ENCODE measurements at regions not wholly inside any gene's neighbourhood (a gene's known extent, or its start where the extent isn't known, plus 50 kb on each side); places are given as distances from the start of the nearest gene placed in this dataset.
"Not testable (repeated sequence)": the region's sequence is repeated elsewhere in the genome, so short reads cannot be mapped to it uniquely, and the experiment has no call there.

GRCh38 chr4:127347936-127348335 is 284.8 kb upstream of the INTU start:
- no peak for DNase-seq
- intact Hi-C loops (cut with DNase I), result no loop called here

GRCh38 chr4:127352220-127353113 is 280.3 kb upstream of the INTU start:
- intact Hi-C loops (cut with DNase I), result no loop called here
- DNase-seq, result no peak

DNA sequence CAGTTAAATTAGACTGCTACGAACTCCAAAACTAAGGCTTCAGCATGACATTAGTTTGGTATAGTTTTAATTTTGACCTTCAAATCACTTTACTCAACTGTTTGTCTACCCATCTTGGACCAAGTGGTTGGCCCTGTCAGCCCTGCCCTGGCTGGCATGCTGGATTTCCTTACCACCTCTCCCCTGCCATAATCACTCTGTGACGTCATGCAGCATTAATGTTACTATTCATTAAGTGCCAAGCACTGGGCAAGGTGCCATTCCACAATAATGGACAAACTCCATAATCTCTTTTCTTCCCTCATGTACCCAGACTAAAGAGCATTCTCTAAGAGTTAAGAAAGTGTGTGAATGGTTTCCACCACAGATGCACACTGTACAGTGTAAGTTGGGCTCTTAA is 277.0 kb upstream of the INTU start:
- DNase-seq, result no peak
- intact Hi-C loops (cut with DNase I), result no loop called here

DNA sequence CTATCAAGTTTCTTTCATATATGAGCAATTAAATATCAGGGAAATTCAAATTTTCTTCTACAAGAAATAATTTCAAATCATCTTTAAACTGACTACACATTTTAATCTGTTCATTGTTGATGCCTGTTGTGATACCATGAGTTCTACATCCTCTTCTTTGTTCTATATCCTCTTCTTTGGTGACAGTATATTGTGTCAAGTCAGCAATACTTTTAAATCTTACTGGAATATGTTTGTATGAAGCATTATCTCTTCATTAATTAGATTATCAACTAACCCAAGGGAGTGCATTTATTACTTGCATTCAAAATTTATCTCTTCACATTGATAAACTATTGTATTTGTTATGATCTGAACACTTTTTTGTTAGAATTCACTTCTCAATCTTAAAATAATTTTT is 275.0 kb upstream of the INTU start:
- intact Hi-C loops (cut with DNase I), result no loop called here
- no peak for DNase-seq

- intact Hi-C loops (cut with DNase I), result no loop called here
- DNase-seq, result no peak
Measured at GRCh38 chr4:127362686-127363085, 270.1 kb upstream of the INTU start.

DNA sequence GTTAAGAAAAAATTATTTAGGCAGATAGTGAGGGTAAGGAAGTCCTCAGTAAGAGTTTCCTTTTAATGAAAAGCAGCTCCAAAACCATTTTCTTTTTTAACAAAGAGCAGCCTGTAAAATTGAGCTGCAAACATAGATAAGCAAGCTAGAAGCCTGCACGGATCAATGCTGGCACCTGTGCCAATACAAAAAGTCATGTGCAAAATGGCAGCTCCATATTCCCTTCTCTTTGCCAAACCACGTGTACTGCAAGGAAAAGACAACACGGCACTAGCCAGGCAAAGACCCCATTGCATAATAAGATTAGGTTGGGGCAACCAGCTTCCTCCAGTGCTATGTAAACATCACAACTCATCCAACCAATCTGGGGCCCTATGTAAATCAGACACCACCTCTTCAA is 268.4 kb upstream of the INTU start:
- intact Hi-C loops (cut with DNase I), result no loop called here
- no peak for DNase-seq

DNA sequence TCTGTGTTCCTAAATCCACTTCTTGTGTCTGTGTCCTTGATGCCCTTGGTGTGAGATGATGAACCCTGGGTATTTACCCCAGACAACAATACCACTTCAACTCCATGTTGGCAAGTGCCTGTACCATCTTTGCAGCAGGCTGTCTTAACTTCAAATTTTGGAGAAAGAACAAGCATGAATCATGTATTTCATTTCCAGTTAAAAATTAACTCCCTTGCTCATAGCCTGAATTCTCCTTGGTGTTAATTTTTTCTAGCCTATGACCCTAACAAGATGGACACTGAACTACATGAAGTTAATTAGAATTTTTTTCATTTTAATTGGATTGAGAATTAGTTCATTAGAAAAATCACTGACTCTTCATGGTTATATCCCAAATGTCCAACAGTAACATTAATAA is 267.8 kb upstream of the INTU start:
- intact Hi-C loops (cut with DNase I), result no loop called here
- DNase-seq, result no peak

DNA sequence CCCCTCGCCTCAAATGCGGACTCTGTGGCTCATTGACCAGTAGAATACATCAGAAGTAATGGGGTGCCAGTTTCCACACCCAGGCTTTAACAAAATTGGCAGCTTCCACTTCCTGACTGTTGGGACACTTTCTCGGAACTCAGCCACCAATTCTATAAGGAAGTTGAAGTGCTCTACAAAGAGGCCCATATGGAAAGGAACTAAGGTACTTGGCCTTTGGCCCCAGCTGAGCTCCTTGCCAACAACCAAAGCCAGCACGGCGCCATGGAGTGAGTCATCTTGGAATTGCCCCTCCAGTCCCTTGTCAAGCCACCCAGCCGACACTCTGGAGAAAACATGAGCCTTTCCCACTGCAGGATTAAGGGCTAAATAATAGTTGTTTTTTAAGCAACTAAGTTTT is 262.2 kb upstream of the INTU start:
- no peak for DNase-seq
- intact Hi-C loops (cut with DNase I), result no loop called here

DNA sequence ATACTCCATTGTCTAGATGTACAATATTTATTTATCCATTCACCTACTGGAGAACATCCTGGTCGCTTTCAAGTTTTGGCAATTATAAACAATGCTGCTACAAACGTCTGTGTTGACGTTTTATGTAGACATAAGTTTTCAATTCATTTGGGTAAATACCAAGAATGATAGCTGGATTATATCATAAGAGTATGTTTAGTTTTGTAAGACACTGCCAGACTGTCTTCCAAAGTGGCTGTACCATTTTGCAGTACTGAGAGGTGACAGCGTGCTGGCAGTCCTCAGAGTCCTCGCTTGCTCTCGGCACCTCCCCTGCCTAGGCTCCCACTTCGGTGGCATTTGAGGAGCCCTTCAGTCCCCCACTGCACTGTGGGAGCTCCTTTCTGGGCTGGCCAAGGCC is 253.3 kb upstream of the INTU start:
- intact Hi-C loops (cut with DNase I), result no loop called here
- DNase-seq, result no peak

DNA sequence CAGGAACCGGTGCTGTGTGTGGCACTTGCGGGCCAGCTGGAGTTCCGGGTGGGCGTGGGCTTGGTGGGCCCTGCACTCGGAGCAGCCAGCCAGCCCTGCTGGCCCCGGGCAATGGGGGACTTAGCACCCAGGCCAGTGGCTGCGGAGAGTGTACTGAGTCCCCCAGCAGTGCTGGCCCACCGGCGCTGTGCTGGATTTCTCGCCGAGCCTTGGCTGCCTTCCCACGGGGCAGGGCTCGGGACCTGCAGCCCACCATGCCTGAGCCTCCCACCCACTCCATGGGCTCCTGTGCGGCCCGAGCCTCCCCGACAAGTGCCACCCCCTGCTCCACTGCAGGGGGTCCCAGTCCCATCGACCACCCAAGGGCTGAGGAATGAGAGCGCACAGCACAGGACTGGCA is 252.8 kb upstream of the INTU start:
- peak in 1 of 10 donors; percentile 80 for DNase-seq
- intact Hi-C loops (cut with DNase I), result not testable (repeated sequence)

GRCh38 chr4:127383666-127384065 is 249.1 kb upstream of the INTU start:
- DNase-seq, result no peak
- intact Hi-C loops (cut with DNase I), result no loop called here

- DNase-seq, result no peak
- intact Hi-C loops (cut with DNase I), result no loop called here
Measured at GRCh38 chr4:127394516-127394915, 238.2 kb upstream of the INTU start.

DNA sequence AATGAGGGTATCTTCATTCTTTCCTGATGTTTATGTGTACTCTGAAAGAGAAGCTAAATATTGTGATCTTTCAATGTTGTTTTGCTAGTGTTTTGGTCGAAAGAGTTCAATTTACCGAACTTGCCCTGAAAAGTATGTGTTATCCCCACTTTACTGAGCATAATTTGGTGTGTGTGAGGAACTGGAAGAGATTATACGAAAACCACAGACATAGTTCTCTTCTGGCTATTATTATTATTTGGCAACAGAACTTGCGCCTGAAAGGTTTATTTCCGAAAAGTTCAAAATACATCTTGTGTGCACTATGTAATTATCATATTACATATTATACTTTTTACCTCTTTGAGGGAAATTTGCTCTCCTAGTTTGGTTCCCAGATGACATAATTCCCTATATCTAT is 232.5 kb upstream of the INTU start:
- DNase-seq, result no peak
- intact Hi-C loops (cut with DNase I), result no loop called here

- intact Hi-C loops (cut with DNase I), result no loop called here
- no peak for DNase-seq
Measured at GRCh38 chr4:127400731-127401346, 231.9 kb upstream of the INTU start.

DNA sequence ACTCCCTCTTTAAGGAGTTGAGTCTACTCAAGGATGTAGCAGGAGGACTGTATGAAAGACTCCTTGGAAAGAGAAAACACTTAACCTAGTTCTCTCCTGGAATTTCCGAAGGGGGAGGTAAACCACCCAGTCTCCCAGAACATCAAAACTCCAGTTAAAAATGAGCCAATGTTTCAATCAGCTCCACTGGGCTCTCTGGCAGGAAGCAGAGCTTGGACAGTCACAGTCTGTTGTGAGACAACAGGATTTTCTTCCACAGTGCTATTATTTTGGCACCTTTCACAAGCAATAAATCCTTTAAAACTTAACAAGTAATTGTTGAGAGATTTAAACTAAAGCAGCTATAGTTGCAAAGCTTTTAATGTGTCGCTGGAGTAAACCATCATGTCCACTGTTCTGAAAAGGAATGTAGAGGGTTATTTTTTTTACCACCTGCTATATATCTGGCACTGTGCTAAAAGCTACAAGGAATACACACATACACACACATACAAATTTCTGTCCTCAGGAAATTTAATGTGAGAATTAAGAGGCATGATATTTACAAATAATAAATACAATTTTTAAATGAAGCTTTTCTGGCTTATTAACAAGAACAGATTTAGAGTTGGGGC is 229.2 kb upstream of the INTU start:
- DNase-seq, result no peak
- intact Hi-C loops (cut with DNase I), result no loop called here

DNA sequence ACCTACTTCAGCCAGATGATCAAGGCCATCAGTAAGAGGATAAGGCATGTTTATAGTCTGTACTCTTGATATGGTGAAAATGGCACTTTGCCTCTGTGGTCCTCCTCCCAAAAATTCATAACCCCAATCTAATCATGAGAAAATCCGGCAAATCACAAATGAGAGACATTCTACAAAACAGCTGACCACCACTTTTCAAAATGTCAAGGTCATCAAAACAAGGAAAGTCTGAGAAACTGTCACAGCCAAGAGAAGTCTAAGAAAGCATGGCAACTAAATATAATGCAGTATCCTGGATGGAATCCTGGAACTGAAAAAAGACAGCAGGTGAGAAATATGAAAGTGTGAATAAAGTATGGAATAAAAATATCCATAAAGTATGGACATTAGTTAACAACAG is 226.6 kb upstream of the INTU start:
- no peak for DNase-seq
- intact Hi-C loops (cut with DNase I), result no loop called here

- DNase-seq, result not testable (repeated sequence)
Measured at GRCh38 chr4:127407572-127407971, 225.2 kb upstream of the INTU start.

DNA sequence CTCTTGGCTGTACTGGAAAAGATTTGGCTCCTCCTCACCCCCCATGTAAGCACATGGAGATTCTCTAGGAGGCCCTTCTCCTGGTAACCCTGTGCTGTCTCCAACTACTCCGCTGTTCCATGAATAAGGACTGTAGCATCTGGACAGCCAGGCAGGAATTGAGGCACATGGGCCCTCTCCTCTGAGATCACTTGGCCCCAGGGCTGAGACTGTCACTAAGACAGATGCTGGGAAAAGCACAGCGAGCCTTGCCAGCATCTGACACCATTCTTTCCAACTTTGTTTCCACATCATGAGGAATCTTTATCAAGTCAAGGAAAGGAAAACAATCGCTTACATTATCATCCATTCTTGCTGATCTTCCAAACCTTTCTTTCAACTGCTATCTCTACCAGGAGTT is 222.6 kb upstream of the INTU start:
- DNase-seq, result no peak
- intact Hi-C loops (cut with DNase I), result no loop called here

More at GRCh38 chr4:127407572-127407971, 225.2 kb upstream of the INTU start:
- intact Hi-C loops (cut with DNase I), result not testable (repeated sequence)

DNA sequence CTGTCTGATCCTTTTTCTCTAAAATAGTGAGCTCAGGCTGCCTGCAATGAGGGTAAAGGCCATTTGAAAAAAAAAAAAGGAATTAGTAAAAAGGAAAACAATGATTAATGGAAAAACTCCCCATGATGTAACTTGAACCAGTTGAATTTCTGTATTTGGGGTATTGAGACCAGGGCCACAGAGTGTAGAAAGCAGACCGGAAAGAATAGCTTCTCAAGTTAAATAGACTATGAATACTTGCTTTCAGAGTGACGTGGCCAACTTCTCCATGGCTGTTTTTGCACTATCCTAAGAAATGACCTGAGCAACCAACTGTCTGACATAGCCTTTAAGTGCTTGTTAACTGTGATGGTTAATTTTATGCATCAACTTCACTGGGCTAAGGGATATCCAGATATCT is 222.1 kb upstream of the INTU start:
- intact Hi-C loops (cut with DNase I), result no loop called here

GRCh38 chr4:127414951-127415606 is 217.7 kb upstream of the INTU start:
- intact Hi-C loops (cut with DNase I), result no loop called here

More for the DNA sequence above, 222.1 kb upstream of the INTU start:
- no peak for DNase-seq

DNA sequence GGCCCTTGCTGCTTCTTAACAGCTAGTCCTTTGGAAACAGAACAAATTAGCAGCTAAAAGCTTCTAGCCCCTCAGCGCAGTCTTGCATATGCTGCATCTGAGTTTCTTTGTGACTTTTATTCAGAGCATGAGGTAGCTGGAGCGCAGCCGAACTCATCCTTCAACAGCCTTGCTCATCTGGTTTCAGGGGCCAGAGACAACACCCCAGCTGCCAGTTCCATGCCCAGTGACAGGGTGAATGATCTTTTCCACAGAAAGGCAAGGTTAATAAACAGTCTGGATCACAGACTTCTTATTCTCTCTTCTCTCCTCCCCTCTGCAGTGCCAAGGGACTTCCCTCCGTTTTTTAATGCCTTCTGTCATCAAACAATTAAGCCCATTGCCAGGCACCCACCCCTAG is 216.6 kb upstream of the INTU start:
- intact Hi-C loops (cut with DNase I), result no loop called here
- no peak for DNase-seq

More at GRCh38 chr4:127414951-127415606, 217.7 kb upstream of the INTU start:
- DNase-seq, result no peak
